A673 (cell line): ENCODE measurements at regions not wholly inside any gene's neighbourhood (a gene's known extent, or its start where the extent isn't known, plus 50 kb on each side); places are given as distances from the start of the nearest gene placed in this dataset.
"Not testable (repeated sequence)": the region's sequence is repeated elsewhere in the genome, so short reads cannot be mapped to it uniquely, and the experiment has no call there.

Experiments used
- BruUV-seq: library from RNA; stranded (reverse); fragments of 400-500 nt; replicated peaks from 2 replicates; lab custom pipeline; 2021; lab: Mats Ljungman, UMichigan
- CTCF ChIA-PET: fragments of 300-600 bp; sonication (Branson Sonifier 250); formaldehyde crosslinking; loops from one replicate; lab custom pipeline; 2022; ENCODE audit warnings: antibody characterized with exemption; lab: Charles Lee
- POLR2A ChIA-PET: fragments of 300-600 bp; sonication (Branson Sonifier 250); formaldehyde crosslinking; loops from one replicate; lab custom pipeline; 2022; ENCODE audit warnings: antibody characterized with exemption; ENCODE audit not compliant: low non-redundant PET; lab: Charles Lee
- DNase-seq: peaks from one replicate; pipeline ENCODE4 v3.0.0-alpha.2; 2015; ENCODE audit warnings: low spot score
- H3K27ac ChIP-seq: fragments of 200-600 bp; sonication (generic); 2 replicates; pipeline ENCODE4 v1.5.1; 2016; ENCODE audit warnings: mixed run types, low read depth, mild to moderate bottlenecking, mixed read lengths, antibody characterized with exemption, low read length; ENCODE audit not compliant: poor library complexity, severe bottlenecking
- H3K27me3 ChIP-seq: fragments of 200-600 bp; sonication (generic); replicated peaks from 2 replicates; pipeline ENCODE4 v1.6.1; 2017; ENCODE audit warnings: mixed run types, low read depth, mild to moderate bottlenecking, mixed read lengths, antibody characterized with exemption, low read length; ENCODE audit not compliant: insufficient read depth, poor library complexity
- H3K36me3 ChIP-seq: fragments of 200-600 bp; sonication (generic); 2 replicates; pipeline ENCODE4 v1.6.1; 2016; ENCODE audit warnings: mixed run types, mild to moderate bottlenecking, mixed read lengths, antibody characterized with exemption, low read length; ENCODE audit not compliant: insufficient read depth, poor library complexity, severe bottlenecking
- H3K4me1 ChIP-seq: fragments of 200-600 bp; sonication (generic); 2 replicates; pipeline ENCODE4 v1.6.1; 2017; ENCODE audit warnings: mixed run types, mild to moderate bottlenecking, mixed read lengths, antibody characterized with exemption, low read length; ENCODE audit not compliant: insufficient read depth, poor library complexity, severe bottlenecking
- H3K4me3 ChIP-seq: fragments of 200-600 bp; sonication (generic); 2 replicates; pipeline ENCODE4 v1.5.1; 2016; ENCODE audit warnings: low read depth, mixed run types, mild to moderate bottlenecking, mixed read lengths, low read length; ENCODE audit not compliant: poor library complexity, severe bottlenecking
- H3K9me3 ChIP-seq: fragments of 200-600 bp; sonication (generic); 2 replicates; pipeline ENCODE4 v1.6.1; 2016; ENCODE audit warnings: mixed run types, low read depth, mild to moderate bottlenecking, mixed read lengths, antibody characterized with exemption, low read length; ENCODE audit not compliant: poor library complexity, severe bottlenecking
- CTCF ChIP-seq: fragments of 300-800, 200-600 bp; sonication (generic); conservative IDR thresholded peaks from 2 replicates; pipeline ENCODE4 v1.5.1; 2017; ENCODE audit warnings: low read depth, mild to moderate bottlenecking, antibody characterized with exemption, low read length, moderate library complexity, mixed read lengths
- EZH2 ChIP-seq: fragments of 200-600 bp; sonication (generic); IDR thresholded peaks from 2 replicates; pipeline ENCODE4 v1.6.1; 2017; ENCODE audit warnings: borderline replicate concordance, low read depth, mild to moderate bottlenecking, mixed read lengths, antibody characterized with exemption, low read length; ENCODE audit not compliant: poor library complexity, severe bottlenecking
- intact Hi-C: fragments of 100-400 bp; cut with micrococcal nuclease; formaldehyde crosslinking; loops from one replicate; pipeline ENCODE4 v1.10.0; 2022; ENCODE audit not compliant: unreplicated experiment

- Histone ChIP-seq H3K27ac (no peak overlapping the region), H3K4me1 (no peaks in the 10 kb centered on the region), H3K9me3 (no peaks in the 10 kb centered on the region), H3K27me3 (no peaks in the 10 kb centered on the region), H3K4me3 (no peak overlapping the region), H3K36me3 (no peaks in the 10 kb centered on the region)
- ChIA-PET POLR2A (no interaction called here), CTCF (no interaction called here)
- no TSS peak for BruUV-seq
- TF ChIP-seq EZH2: no peak
- 0 out of 2 replicates have a peak, but pooled peaks have one; percentile 35 for TF ChIP-seq CTCF
- intact Hi-C loops: no loop called here
- DNase-seq: no peak
Measured at GRCh38 chr16:5918567-5919130, 821.1 kb upstream of the EEF2KMT start.

GRCh38 chr16:5917436-5918195, 820.0 kb upstream of the EEF2KMT start:
- Histone ChIP-seq H3K9me3 (no peaks in the 10 kb centered on the region), H3K4me3 (no peak overlapping the region), H3K4me1 (no peaks in the 10 kb centered on the region), H3K36me3 (no peaks in the 10 kb centered on the region), H3K27ac (no peak overlapping the region), H3K27me3 (no peaks in the 10 kb centered on the region)
- no TSS peak for BruUV-seq
- TF ChIP-seq EZH2 (no peak), CTCF (no peak)
- POLR2A ChIA-PET: no interaction called here
- CTCF ChIA-PET: no interaction called here
- DNase-seq: no peak
- intact Hi-C loops: no loop called here

- no TSS peak for BruUV-seq
- Histone ChIP-seq H3K27ac (no peak overlapping the region), H3K36me3 (no peaks in the 10 kb centered on the region), H3K4me1 (no peaks in the 10 kb centered on the region), H3K9me3 (no peaks in the 10 kb centered on the region), H3K4me3 (no peak overlapping the region), H3K27me3 (no peaks in the 10 kb centered on the region)
- ChIA-PET POLR2A (no interaction called here), CTCF (no interaction called here)
- no peak for TF ChIP-seq EZH2
- DNase-seq: no peak
- intact Hi-C loops: no loop called here
Measured at GRCh38 chr16:5916711-5917191, 819.2 kb upstream of the EEF2KMT start.

GRCh38 chr16:5911241-5911640, 813.6 kb upstream of the EEF2KMT start:
- Histone ChIP-seq H3K9me3 (no peaks in the 10 kb centered on the region), H3K4me3 (no peak overlapping the region), H3K36me3 (no peaks in the 10 kb centered on the region), H3K4me1 (no peaks in the 10 kb centered on the region), H3K27me3 (no peaks in the 10 kb centered on the region), H3K27ac (no peak overlapping the region)
- TF ChIP-seq CTCF (no peak), EZH2 (no peak)
- CTCF ChIA-PET: no interaction called here
- intact Hi-C loops: no loop called here
- no peak for DNase-seq
- no TSS peak for BruUV-seq
- POLR2A ChIA-PET: no interaction called here

- intact Hi-C loops, H3K9me3 ChIP-seq, DNase-seq, BruUV-seq, POLR2A ChIA-PET, H3K4me1 ChIP-seq, CTCF ChIA-PET, H3K4me3 ChIP-seq, H3K36me3 ChIP-seq, H3K27me3 ChIP-seq, H3K27ac ChIP-seq: not testable (repeated sequence)
Measured at GRCh38 chr16:5909556-5909955, 812.0 kb upstream of the EEF2KMT start.
